AG08396 (cell line): ENCODE measurements at regions not wholly inside any gene's neighbourhood (a gene's known extent, or its start where the extent isn't known, plus 50 kb on each side); places are given as distances from the start of the nearest gene placed in this dataset.

Experiments
- DNase-seq: peaks from one replicate; pipeline ENCODE4 v3.0.0; 2012; ENCODE audit warnings: low spot score, mixed read lengths

DNA sequence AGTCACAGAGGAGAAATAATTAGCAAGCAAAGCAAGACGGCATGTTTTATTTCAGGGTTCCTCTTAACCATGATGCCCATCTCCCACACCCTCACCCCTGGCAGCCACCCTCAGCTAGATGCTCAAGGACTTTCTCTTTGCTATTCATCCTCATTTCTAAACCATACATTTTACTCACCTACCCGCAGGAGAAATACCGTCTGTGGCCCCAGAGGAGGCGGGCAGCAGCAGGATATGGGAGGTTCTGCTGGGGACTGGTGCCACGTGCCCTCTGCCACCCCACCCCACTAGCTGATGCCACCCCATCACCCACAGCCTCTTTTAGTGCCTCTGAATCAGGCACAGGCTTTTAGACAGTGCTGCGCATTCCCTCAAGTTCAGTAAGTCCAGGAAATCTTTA lies 168.7 kb upstream of the ITGB1 start:
- DNase-seq = no peak

DNA sequence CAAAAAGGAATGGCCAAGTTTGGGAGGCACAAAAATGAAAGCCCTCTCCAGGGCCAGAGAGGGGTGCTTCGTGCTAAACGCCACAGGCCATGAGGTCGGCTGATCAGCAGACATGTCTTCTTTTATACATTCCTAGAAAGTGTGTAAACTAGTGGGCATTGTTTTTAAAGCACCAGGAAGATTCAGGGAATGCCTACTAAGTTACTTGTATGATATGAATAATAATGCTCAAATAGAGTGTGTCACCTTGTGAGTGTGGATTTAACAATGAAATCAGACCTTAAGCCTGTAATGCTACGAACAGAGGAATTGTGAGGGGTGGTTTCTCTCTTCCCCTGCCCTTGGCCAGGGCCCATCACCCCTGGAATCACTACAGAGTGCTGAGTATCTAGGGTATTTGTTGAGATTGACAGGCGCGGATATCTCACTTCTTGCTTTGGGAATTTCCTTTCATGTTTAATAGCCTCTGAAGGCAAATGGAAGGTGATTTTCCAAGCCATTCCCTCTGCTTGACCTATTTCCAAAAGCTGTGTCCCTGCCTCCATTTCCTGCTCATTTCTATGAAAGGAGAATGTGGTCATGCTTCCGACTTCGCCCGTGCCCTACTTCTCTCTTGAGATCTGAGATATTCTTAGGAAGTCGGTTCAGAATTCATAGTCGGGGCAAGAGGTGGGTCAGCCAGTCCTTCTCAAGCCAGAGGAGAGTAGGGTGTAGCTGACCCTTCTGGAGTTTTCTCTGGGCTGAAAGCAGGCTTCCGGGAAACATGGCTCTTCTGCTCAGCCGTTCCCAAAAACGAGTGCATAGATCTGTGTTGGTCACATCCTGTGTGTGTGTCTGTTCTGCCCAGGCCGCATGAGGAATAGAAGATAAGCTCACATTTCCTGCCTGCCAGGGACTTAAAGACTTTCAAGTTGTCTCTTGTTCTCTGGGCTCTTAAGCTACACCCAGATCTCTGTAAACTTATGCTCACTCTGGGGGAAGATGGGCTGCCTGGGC lies 167.8 kb upstream of the ITGB1 start:
- DNase-seq = no peak

DNA sequence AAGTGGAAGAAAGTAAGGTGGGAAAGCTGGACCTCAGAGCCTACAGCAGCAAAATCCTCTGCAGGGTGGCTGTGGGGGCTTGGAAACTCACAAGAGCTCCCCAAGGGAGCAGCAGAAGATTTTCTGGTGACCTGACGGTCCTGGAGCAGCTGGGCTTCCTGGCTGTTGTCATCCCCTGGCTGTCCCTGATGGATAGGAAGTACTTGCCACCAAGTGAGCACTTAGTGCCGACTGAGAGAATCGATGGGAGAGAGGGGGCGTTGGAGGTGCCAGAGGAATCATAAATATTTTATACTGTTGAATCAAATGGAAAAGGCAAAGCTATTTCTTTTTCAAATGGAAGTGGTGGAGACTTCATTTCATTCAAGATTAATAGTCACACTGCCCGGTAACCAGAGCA lies 167.1 kb upstream of the ITGB1 start:
- no peak for DNase-seq

DNA sequence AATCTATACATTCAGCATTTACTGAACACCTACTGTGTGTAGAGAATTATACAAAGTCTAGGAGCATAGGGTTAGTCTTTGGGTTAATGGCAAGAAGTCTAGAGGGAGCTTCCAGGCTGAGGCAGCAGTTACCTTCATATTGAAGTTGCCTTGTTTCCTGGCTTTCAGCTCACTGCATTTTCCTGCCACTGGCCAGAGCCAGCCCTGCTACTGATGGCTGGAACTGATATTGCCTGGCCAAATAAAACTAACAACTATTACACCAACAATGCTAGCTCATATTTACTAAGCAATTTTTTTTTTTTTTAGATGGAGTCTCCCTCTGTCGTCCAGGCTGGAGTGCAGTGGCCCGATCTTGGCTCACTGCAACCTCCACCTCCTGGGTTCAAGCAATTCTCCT lies 165.7 kb upstream of the ITGB1 start:
- no peak for DNase-seq

DNA sequence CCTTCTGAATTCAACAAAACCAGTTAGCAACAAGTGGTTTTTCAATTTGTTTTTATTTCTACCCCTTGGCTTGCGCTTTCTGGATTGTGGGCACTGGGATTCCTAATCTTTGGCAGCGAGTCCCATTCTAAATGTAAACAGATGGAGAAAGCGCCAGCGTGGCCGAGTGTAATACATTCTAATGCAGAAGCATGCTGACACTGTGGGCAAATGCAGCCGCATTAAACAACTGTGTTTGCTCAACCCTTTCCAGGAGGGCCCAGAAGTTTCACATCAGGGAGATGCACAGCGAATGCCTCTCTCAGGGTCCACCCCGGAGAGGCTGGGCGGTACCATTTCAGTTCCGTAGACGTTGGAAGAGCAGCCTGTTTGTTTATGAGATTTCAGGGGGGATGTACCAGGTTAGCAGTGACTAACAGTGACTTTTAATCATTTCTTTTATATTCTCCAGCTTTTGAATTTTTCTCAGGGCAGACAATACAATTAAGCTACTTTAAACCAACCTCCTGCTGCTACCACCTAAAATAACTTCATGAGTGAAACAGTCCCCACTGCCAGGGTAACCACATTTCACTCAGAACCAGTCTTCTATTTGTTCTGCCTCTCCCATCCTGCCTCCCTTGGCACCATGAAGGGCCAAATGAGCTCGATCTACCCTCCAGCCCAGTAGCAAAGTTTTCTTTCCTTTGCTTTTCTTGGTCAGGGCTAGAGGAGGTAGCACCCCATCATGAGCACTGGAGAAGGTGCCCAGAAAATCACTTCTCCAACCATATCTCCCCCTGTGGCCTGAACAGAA lies 164.2 kb upstream of the ITGB1 start:
- peak; percentile 77 for DNase-seq

DNA sequence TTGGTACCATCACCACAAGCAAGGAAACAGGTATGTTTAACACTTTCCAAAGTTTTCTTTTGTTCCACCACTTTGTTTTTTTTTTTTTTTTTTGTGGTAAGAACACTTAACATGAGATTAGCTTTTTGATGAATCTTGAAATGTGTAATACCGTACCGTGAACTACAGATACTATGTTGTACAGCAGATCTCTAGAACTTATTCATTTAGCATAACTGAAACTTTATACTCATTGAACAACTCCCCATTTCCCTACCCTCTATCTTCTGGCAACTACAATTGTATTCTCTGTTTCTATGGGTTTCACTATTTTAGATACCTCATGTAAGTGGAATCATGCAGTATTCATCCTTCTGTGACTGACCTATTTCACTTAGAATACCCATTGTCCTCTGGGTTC lies 162.7 kb upstream of the ITGB1 start:
- DNase-seq = no peak

DNA sequence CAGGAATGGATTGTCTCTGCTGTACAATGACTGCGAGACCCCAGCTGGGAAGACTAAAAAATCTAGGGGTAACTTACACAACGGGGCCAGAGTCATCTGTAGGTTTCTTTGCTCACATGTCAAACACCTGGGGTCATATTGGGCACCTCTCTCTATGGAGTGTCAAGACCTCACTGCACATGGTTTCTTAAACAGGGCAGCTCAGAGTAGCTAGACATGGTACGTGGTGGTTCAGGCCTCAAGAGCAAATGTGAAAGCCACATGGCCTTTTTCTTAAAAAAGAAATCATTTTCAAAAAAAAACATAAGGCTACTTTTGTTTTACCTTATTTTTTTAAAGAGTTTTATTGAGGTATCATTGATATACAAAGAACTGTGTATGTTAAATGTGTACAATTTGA lies 162.2 kb upstream of the ITGB1 start:
- DNase-seq = no peak

DNA sequence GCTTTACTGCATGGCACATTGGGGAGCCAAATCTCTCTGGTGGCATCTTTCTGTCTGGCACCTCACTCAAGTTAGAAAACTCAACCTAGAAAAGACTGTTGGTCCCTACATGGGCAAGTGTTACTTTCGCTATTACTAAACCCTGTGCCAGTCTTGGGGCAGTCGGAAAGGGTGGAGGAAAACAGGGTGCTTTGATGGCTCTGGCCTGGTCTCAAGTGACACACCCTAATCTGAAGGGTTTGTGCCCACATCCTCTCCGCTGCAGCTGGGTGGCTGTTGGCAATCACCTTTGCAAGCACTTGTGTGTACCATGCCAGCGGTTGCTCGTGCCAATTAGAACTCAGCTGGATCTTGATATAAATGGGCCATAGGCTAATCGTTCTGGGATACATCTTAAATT lies 159.8 kb upstream of the ITGB1 start:
- DNase-seq = no peak

DNA sequence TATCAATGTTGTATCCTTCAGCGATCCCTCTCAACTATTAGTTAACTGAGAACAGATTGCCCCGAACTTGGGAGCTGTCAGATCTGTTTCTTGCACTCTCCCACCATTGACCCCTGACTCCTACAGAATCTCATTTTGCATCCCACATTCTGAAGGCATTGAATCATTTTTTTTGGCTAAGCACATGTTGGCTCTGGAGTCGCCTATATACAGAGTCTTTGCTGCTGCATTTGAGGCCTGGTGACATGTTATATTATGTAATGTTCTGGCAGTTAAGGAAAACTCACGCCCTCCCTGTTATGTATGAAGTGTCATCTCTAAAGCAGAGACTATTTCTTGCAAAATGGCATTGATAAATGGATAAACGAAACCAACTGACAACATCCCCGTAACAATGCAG lies 159.2 kb upstream of the ITGB1 start:
- DNase-seq = no peak

DNA sequence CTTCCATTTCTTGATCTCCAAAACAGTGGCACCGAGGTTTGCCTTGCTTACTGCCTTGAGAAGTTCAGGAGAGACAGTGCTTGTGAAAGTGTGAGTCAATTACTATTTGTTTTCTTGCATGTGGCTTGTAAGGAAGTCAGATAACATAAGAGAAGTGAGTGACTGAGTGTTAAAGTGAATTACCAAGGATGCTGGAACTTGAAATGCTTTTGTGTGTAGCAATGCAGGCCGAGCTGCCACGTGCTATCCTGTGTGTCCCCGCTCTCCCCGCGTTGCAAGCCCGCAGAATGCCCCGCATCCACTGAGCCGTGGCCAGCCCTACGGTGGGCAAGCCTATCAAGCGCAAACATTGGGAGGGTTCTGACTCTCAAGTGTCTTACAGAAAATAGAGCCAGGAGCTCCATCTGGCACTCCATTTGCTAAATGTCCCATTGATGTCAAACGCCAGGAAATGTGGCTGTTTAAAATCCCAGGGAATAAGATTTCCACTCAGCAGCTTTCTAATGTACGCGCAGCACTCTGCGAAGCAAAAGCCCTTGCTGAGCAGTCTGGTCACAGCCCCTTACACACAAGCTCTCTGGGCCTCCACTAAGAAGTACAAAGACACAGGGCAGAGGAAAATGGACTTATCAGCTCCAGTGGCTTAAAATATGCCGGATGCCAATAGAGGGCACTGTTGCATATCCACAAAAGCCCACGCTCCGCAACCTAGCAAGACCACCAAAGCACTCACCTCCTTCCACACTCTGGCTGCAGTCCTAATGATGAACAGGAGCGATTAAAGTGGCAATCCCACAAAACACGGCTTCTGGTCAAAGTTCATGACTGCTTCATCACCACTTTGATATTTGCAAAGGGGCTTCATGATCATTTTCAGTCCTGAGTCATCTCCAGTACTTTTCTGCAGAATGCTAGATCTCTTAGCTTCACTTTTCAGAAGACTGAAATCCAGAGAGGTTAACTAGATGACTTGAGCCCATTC lies 158.0 kb upstream of the ITGB1 start:
- peak; percentile 10 for DNase-seq

DNA sequence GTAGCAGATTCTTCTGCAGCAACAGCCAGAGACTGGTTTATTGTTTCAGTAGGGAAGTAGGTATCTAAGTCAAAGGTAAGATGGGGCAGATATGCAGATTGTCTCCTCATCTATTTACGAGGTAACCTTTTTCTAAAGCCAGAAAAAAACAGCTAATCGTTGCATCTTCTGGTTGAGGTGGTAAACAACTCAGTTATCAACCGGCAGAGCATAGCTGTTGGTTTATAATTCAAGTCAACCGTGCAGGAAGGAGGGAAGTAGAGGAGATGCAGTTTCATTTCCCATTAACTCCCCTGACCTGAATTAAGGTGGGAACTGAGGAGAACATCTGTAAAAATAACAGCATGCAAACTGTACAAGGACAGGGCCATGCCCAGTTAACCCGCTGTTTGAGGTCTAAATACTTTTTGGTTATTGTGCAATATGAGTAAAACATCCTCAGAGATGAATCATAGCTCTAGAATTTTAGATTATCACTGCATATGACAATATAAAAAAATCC lies 156.5 kb upstream of the ITGB1 start:
- DNase-seq = peak; percentile 14

DNA sequence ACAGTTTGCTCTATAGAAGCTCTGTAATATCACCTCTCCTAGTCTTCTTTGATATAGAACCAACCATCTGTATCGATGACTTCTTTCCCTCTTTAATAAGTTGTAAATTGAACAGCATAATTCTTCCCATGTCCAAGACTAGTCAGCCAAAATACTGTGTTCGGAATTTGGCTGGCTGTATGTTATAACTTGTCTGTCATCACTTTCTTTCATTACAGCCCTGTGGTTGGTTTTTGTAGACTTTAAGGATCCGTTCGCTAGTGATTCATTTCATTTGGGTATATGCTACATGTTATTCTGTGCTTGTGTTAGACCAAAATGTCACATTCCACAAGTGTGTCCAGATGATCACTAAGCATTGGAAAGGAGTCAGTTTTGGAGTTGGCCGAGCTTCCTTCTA lies 155.4 kb upstream of the ITGB1 start:
- DNase-seq = peak; percentile 51

DNA sequence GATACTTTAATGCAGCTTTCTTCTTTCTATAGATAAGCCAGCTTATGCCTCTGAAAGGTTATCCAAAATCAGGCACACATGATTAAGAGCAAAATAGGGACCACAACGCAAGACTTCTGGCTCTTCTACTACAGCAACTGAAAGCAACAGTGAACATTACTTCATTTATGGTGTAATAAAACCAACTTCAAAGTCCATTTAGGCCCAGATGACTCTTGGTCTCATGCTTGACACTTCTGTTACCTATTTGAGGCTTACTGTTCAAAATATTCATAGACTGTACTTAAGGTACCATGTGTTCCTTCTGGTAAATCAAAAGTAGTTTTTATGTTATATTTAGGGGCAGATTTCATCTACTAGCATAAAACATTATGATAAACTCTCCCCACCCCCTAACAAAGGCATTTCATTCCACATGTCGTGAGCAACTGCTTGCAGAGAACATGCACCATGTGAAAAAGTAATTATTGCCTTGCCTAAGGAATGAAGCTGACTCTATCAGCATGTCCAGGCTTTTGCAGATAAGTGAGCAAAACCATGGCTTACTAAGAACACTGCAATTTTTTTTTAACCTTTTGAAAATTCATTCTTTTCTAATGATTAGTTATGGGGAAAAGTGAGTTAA lies 154.9 kb upstream of the ITGB1 start:
- DNase-seq = peak; percentile 29

DNA sequence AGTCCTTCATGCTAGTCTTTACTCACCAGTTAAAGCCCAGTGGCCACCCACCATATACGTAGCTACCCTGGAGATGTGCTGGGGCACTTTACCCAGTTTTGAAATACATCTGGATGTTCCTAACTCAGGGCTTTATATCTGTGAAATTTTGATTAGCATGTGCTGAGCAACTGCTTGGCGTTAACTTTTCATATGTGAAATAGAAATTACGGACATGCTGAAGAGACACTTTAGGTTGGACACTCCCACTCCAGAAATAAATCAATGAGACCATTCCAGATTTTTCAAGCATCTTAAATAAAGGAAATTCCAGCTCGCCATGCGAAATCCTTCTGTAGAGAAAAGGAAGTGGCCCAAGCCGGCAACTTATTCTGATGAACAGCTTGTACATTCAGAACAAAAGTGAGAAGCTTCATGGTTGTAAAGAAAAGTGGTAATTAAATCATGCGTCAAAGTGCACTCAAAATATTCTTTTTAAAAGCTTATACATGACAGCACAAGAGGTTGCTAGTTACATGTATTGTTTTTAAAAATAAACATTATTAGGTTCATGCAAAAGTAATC lies 153.5 kb upstream of the ITGB1 start:
- DNase-seq = no peak

DNA sequence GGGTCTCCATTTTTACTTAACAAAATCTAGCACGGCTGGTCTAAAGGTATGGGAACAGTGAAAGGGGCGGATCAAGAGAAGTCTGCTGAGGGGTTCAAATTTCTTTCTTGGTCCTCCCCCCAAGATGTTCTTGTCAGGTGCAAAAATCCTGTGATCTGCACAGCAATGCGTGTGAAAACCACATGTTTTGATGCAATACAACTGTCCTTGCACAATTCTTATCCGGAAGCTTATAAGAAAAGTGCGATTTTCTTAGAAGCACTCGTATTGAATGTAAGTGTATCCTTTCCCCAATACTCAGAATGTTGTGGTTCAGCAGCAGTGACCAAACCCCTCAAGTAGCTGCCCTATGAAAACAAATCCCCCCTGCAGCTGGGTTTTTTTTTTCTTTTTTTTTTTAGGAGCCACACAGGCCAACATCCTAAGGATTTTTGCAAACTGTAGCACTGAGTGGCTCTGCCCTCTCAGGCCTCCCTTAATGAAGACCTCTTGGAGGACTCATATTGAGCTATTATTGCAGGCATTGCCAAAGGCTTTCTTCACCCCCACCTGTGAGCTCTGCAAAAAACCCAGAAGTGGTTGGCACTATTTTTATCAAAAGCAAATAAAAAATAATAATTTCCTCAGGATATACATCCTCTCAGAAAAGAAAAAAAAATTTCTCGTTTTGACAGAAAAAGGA lies 151.9 kb upstream of the ITGB1 start:
- no peak for DNase-seq

DNA sequence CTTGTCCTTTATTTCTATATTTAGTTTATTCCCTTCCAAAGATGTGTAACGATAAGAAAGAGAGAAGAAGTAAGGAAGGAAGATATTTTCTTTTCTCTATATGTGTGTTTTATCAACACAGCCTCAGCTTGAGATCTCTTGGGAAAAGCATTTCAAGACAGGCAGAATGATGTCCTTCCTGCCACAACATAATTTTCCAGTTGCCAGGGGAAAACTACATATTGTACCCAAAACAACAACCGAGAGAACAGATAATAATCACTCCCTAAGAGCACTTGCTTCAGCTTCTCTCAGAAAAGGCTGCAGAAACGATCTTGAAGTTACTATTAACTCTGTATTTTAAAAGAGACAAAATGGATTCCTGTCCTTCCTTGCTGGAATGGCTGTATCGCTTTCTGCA lies 151.4 kb upstream of the ITGB1 start:
- DNase-seq = no peak

DNA sequence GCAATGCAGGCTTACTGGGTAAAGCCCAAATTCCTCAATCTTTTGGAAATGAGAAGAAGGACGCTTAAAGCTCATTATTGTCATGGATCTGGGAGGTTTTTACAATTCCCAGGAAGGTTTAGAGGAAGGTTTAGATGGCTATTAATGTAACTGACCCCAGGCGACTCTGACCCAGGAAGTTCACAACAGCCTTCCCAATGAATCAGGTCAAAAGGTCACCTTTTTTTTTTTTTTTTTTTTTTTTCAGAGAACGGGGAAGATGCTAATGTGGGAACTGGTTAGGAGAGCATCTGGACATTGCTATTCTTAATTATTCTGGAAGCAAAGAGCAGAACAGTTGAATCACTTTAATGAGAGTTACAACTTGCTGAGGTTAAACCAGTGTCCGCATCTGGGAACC lies 149.9 kb upstream of the ITGB1 start:
- DNase-seq = no peak

DNA sequence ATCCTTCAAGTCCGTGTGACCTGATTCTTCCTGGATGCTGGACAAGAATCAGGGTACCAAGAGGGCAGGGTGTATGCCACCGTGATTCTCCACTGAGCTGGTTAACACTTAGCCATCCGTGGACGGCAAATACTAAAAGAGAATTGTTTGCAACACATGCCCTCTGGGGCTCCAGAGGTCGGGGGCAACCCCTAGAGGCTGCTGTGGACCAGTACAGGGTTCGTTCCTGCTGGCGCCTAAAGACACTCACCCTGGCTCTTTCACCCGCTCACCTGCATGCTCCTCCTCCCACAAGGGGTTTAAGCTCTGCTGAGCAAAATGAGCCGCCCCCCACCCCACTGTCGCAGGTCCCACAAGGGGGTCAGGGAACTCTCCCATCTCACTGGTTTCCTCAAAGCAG lies 148.7 kb upstream of the ITGB1 start:
- DNase-seq = no peak

DNA sequence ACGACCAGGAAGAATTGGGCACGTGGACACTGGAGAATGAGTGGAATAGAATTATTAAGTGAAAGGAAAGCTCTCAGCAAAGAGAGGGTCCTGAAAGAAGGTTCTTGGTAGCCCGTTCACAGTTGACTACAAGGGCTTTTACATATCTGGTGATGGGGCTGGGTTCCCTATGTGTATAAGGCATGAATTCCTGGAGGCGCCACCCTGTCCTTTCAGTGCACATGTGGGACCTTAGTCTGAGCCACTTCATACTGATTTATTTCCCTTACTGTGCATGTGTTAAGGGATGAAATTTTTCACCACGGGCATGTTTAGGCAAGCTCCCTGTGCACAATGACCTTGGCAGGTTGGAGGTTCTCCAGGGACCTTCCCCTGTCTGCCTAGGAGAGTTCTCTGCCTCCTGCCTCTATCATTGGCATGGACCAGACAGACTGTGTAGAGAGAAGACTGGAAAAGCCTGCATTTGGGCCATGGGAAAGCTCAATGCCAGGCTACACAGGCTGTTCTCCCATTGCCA lies 145.9 kb upstream of the ITGB1 start:
- no peak for DNase-seq

DNA sequence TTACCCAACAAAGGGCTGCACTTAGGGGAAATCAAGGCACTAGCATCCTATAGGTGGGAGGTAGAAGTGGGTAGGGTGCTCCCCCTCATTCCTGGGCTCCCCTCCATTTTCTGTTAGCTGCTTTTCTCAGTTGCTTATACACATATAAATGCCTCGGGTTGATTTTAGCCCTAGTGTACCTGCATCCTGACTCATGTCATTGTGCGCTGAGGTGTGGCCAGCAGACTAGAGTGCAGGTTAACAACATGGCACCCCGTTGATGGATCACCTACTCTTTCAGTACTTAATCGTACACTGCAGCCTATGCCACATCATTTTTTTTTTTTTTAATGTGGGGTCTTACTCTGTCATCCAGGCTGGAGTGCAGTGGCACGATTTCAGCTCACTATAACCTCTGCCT lies 144.0 kb upstream of the ITGB1 start:
- no peak for DNase-seq
